ENCODE measurements at regions not wholly inside any gene's neighbourhood (a gene's known extent, or its start where the extent isn't known, plus 50 kb on each side); places are given as distances from the start of the nearest gene placed in this dataset.

- no peak for TF ChIP-seq CTCF (IDR thresholded peaks at IDR 0.05)
- intact Hi-C loops (cut with micrococcal nuclease): no loop called here
- H3K4me1 Mint-ChIP-seq (ENCODE audit: low read depth): no peaks in the 10 kb centered on the region
Observed at GRCh38 chr14:100988411-100988900, 84.9 kb upstream of the RTL1 start.

GRCh38 chr14:100988956-100989355, 85.4 kb upstream of the RTL1 start:
- TF ChIP-seq CTCF (IDR thresholded peaks at IDR 0.05): no peak
- Mint-ChIP-seq H3K4me3 (no peak overlapping the region), H3K27me3 (peaks cover 11% of the 10 kb centered on the region), H3K4me1 (ENCODE audit: low read depth) (no peaks in the 10 kb centered on the region), H3K9me3 (no peaks in the 10 kb centered on the region), H3K36me3 (ENCODE audit: low read depth) (no peaks in the 10 kb centered on the region), H3K27ac (no peak overlapping the region)
- DNase-seq (no peak), ATAC-seq (no peak)
- intact Hi-C loops (cut with micrococcal nuclease): no loop called here
- ChIA-PET CTCF (no interaction called here), POLR2A (no interaction called here)

More at GRCh38 chr14:100988411-100988900, 84.9 kb upstream of the RTL1 start:
- Mint-ChIP-seq H3K27me3 (peaks cover 13% of the 10 kb centered on the region), H3K36me3 (ENCODE audit: low read depth) (no peaks in the 10 kb centered on the region), H3K4me3 (no peak overlapping the region), H3K9me3 (no peaks in the 10 kb centered on the region), H3K27ac (no peak overlapping the region)
- ATAC-seq (no peak), DNase-seq (no peak)
- POLR2A ChIA-PET: no interaction called here
- CTCF ChIA-PET: no interaction called here

- Mint-ChIP-seq H3K9me3 (no peaks in the 10 kb centered on the region), H3K27me3 (peaks cover 9% of the 10 kb centered on the region), H3K36me3 (ENCODE audit: low read depth) (no peaks in the 10 kb centered on the region), H3K4me3 (no peak overlapping the region), H3K27ac (no peak overlapping the region), H3K4me1 (ENCODE audit: low read depth) (no peaks in the 10 kb centered on the region)
- ATAC-seq (no peak), DNase-seq (no peak)
- ChIA-PET CTCF (no interaction called here), POLR2A (no interaction called here)
- TF ChIP-seq CTCF (IDR thresholded peaks at IDR 0.05): no peak
- intact Hi-C loops (cut with micrococcal nuclease): no loop called here
Observed at GRCh38 chr14:100989924-100990323, 86.4 kb upstream of the RTL1 start.

GRCh38 chr14:100994082-100994481, 90.6 kb upstream of the RTL1 start:
- intact Hi-C loops (cut with micrococcal nuclease): no loop called here
- POLR2A ChIA-PET: no interaction called here
- H3K27me3 Mint-ChIP-seq: peaks cover 12% of the 10 kb centered on the region
- CTCF ChIA-PET: no interaction called here
- no peak overlapping the region for H3K4me3 Mint-ChIP-seq
- ATAC-seq: no peak
- no peaks in the 10 kb centered on the region for H3K4me1 Mint-ChIP-seq (ENCODE audit: low read depth)
- TF ChIP-seq CTCF (IDR thresholded peaks at IDR 0.05): no peak
- no peak overlapping the region for H3K27ac Mint-ChIP-seq
- no peaks in the 10 kb centered on the region for H3K9me3 Mint-ChIP-seq
- no peak for DNase-seq
- no peaks in the 10 kb centered on the region for H3K36me3 Mint-ChIP-seq (ENCODE audit: low read depth)

- intact Hi-C loops (cut with micrococcal nuclease): no loop called here
- Mint-ChIP-seq H3K27me3 (peaks cover 10% of the 10 kb centered on the region), H3K27ac (no peak overlapping the region), H3K4me3 (no peak overlapping the region), H3K36me3 (ENCODE audit: low read depth) (no peaks in the 10 kb centered on the region), H3K4me1 (ENCODE audit: low read depth) (no peaks in the 10 kb centered on the region), H3K9me3 (no peaks in the 10 kb centered on the region)
- ATAC-seq: no peak
- POLR2A ChIA-PET: no interaction called here
- DNase-seq: no peak
- CTCF ChIA-PET: no interaction called here
- TF ChIP-seq CTCF (IDR thresholded peaks at IDR 0.05): no peak
Observed at GRCh38 chr14:100994756-100995330, 91.3 kb upstream of the RTL1 start.
